WI38 (cell line): ENCODE measurements at regions not wholly inside any gene's neighbourhood (a gene's known extent, or its start where the extent isn't known, plus 50 kb on each side); places are given as distances from the start of the nearest gene placed in this dataset.
"Not testable (repeated sequence)": the region's sequence is repeated elsewhere in the genome, so short reads cannot be mapped to it uniquely, and the experiment has no call there.

Source experiments
- H3K4me3 ChIP-seq: 2 replicates; pipeline ENCODE4 v1.5.1; 2011; ENCODE audit warnings: low read depth, mild to moderate bottlenecking, control low read depth, low read length
- CTCF ChIP-seq: IDR thresholded peaks from 2 replicates; pipeline ENCODE4 v1.5.1; 2012; ENCODE audit warnings: low read depth, mild to moderate bottlenecking, control low read depth, low read length

DNA sequence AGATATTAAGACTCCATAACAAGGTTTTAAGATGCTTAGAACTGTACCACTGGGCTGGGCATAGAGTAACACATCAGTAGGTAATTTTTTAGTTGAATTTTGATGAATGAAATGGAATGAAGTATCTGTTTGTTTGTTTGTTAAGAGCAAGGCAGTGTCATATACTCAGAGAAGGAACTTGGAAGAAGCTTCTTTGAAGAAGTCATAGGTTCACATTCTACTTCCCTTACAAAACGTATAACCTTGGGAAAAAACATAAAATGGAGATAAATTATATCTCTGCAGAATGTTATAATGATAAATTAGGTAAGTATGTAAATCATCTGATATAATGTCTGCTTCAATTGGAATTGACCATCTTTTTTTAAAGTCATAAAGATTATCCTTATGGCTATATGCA is 122.1 kb upstream of the SLC39A10 start:
- no peak overlapping the region for H3K4me3 ChIP-seq
- no peak for TF ChIP-seq CTCF

GRCh38 chr2:195533771-195534642 is 123.0 kb upstream of the SLC39A10 start:
- H3K4me3 ChIP-seq: no peak overlapping the region; the same call in 1 of the 2 replicates
- TF ChIP-seq CTCF: no peak

DNA sequence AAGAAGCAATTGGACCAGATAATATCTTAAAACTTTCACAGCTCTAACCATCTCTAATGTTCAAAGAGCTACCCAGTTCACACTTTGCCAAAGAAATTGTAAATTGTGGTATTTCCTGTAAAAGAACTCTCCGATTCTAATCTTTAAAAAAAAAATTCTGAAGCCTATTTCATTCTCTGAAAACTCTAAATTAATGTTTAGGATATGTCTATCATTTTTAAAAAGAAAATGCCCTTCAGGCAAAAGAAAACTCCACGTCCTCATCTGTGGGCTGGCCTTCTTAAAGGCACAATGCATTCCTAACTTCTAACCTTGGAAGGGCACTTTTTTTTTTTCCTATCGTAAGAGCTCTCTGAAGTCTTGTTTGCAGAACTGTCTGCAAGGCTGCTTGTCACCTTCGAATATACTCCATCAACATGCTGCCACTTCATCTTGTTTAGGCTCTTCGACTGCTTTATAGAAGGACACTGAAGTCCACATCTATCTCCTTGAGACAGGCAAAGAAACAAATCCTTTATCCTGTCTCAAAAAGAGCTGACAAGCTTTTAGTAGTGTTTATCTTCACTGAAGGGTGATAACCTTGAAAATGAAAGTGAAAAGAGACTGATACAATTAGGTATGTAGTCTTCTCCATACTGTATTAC is 124.3 kb upstream of the SLC39A10 start:
- TF ChIP-seq CTCF: no peak
- H3K4me3 ChIP-seq: peak overlapping the region; percentile 50

DNA sequence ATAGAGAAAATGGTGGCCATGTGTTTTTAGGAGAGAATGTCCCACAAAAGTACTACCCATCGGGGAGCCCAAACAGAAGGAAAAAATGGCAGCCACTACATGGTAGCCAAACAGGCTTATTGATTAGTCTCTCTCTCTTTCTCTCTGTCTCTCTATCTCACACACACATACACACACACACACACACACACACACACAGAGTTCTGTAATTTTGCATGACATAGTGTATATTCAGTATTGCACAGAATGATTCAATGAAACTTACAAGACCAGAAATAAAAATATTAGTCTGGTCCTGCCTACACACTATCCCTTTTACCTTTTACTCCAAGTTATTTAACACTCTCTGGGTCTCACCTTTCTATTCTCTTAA is 124.8 kb upstream of the SLC39A10 start:
- H3K4me3 ChIP-seq: no peak overlapping the region
- TF ChIP-seq CTCF: no peak

DNA sequence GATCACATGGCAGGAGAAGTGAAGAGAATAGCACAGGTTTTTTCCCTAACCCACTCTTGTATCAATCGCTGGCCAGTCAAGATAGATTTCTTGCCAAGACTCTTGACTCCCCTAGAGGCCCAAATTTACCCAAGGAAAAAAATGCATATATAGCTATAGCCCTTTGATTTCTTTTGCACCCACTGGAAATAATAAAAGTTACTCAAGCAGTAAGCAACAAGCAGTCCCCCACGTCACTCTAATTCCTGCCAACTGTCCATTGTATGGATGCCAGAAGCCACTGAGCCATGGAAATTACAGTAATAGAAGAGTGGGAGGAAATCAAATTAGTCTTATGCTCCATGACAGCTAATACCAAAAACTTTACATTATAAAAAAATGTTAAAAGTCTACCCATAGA is 125.3 kb upstream of the SLC39A10 start:
- no peak overlapping the region for H3K4me3 ChIP-seq
- TF ChIP-seq CTCF: no peak

- H3K4me3 ChIP-seq: not testable (repeated sequence)
These were observed 133.8 kb upstream of the SLC39A10 start for GRCh38 chr2:195523242-195523641.

GRCh38 chr2:195521589-195521988 is 135.4 kb upstream of the SLC39A10 start:
- TF ChIP-seq CTCF: no peak
- no peak overlapping the region for H3K4me3 ChIP-seq
